Colonic mucosa (tissue), 4 donors: ENCODE measurements at regions not wholly inside any gene's neighbourhood (a gene's known extent, or its start where the extent isn't known, plus 50 kb on each side); places are given as distances from the start of the nearest gene placed in this dataset.

Source experiments
- DNase-seq: peaks from one replicate; pipeline ENCODE4 v3.0.0-alpha.2; 2020
- H3K27ac ChIP-seq: fragments of 200-600 bp; one replicate; pipeline ENCODE4 v1.8.0; 2021
- H3K27me3 ChIP-seq: fragments of 200-600 bp; one replicate; pipeline ENCODE4 v1.8.0; 2021
- H3K36me3 ChIP-seq: fragments of 200-600 bp; one replicate; pipeline ENCODE4 v1.8.0; 2021
- H3K4me1 ChIP-seq: fragments of 200-600 bp; one replicate; pipeline ENCODE4 v1.8.0; 2021; ENCODE audit warnings: mild to moderate bottlenecking
- H3K4me3 ChIP-seq: fragments of 200-600 bp; one replicate; pipeline ENCODE4 v1.8.0; 2021
- H3K9ac ChIP-seq, 2 donors: one replicate each; pipeline ENCODE4 v1.7.0; 2013; ENCODE audit warnings: control low read depth in 2 of 2, low read depth in 2 of 2, low read length in 2 of 2
- H3K9me3 ChIP-seq: fragments of 200-600 bp; one replicate; pipeline ENCODE4 v1.8.0; 2021
- intact Hi-C: fragments of 100-400 bp; cut with DNase I; formaldehyde crosslinking; loops from one replicate; pipeline ENCODE4 v1.14.1; 2022
- TF ChIP-seq, protein P1 (sequence below): fragments of 200-600 bp; IDR thresholded peaks from one replicate; pipeline ENCODE4 v1.8.0; 2022; ENCODE audit warnings: antibody characterized with exemption, mild to moderate bottlenecking
- donor health status: healthy.
- donor health status: DM: no; HTN: no; CAD: no.
- donor health status: DM: no; HTN: no; CAD: no.

DNA sequence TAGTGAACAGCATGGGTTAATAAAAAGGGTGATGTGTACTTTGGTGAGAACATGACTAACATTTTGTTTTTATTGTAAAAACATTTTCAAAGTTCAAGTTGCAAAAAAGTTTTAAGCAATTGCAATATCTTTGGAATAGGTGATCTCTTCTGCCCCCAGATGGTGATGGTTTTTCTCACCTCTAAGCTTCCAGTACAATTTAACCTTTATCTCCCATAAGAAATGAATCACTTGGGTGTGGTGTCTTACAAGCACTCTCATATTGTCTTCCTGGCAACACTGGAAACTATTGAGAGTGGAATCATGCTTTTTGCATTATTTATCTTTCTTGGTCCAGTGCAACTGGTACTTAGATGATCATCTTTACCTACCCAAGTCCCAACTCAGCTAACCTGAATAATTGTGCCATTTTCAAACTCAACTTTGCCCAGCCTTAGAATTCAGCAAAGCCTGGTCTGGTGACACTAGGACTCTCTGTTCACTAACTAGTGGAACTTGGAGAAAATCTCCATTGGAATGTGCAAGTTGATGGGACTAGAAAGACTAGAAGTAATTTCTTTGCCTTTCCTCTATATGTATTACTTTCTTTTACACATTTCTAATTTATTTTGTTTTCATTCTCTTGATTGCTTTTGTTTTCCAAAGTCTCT is 964.7 kb upstream of the ZEB2 start:
- H3K4me3 ChIP-seq = no peak overlapping the region
- H3K27ac ChIP-seq = no peak overlapping the region
- no peaks in the 10 kb centered on the region for H3K36me3 ChIP-seq
- intact Hi-C loops = no loop called here
- DNase-seq = no peak
- H3K9me3 ChIP-seq = no peaks in the 10 kb centered on the region
- no peak overlapping the region for H3K9ac ChIP-seq
- TF ChIP-seq, protein P1, sequence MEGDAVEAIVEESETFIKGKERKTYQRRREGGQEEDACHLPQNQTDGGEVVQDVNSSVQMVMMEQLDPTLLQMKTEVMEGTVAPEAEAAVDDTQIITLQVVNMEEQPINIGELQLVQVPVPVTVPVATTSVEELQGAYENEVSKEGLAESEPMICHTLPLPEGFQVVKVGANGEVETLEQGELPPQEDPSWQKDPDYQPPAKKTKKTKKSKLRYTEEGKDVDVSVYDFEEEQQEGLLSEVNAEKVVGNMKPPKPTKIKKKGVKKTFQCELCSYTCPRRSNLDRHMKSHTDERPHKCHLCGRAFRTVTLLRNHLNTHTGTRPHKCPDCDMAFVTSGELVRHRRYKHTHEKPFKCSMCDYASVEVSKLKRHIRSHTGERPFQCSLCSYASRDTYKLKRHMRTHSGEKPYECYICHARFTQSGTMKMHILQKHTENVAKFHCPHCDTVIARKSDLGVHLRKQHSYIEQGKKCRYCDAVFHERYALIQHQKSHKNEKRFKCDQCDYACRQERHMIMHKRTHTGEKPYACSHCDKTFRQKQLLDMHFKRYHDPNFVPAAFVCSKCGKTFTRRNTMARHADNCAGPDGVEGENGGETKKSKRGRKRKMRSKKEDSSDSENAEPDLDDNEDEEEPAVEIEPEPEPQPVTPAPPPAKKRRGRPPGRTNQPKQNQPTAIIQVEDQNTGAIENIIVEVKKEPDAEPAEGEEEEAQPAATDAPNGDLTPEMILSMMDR = no peak
- no peaks in the 10 kb centered on the region for H3K27me3 ChIP-seq
- H3K4me1 ChIP-seq = no peaks in the 10 kb centered on the region

DNA sequence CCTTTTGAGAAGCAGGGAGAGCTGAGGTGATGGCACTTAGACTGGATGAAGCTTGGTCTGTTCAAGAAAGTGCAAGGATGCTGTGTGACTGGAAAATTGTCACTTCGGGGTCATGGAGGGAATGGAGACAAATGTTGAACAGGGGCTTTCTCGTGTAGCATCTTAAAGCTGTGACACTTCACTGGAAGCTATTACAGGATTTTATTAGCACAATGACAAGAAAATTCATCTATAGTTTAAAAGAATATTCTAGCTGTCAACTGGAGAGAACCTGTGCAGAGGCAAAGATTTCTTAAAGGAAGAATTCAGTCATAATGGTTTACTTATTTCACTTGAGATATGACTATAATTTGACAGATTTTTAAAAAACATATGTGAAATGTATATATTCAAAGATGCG is 963.9 kb upstream of the ZEB2 start:
- Histone ChIP-seq H3K27me3 (no peaks in the 10 kb centered on the region), H3K36me3 (no peaks in the 10 kb centered on the region), H3K4me1 (no peaks in the 10 kb centered on the region), H3K9me3 (no peaks in the 10 kb centered on the region), H3K4me3 (no peak overlapping the region), H3K27ac (no peak overlapping the region), H3K9ac (no peak overlapping the region)
- intact Hi-C loops = no loop called here
- no peak for DNase-seq
- TF ChIP-seq, protein P1 = no peak

DNA sequence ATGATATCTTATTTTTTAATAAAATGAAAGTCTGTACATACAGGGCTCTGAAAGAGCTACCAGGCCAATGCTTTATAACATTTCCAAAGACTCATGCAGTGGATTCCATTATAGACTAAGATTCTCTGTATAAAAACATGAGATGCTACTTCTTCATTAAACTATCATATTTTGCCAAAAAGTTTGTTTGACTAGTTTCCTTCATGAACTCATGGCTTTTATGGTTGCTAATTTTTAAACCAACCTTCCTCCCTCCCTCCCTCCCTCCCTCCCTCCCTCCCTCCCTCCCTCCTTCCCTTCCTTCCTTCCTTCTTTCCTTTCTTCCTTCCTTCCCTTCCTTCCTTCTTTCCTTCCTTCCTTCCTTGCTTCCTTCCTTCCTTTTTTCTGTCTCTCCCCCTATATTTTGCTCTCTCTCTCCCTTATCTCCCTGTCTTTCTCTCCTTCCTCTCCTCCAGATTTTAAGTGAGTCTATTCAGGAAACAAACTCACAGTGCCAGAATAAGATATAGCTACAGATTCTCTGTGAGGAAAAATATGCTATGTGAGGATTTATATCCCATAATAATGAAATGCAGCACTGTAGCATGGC is 961.5 kb upstream of the ZEB2 start:
- H3K4me1 ChIP-seq = no peaks in the 10 kb centered on the region
- no peak for DNase-seq
- H3K9me3 ChIP-seq = no peaks in the 10 kb centered on the region
- no peak overlapping the region for H3K9ac ChIP-seq
- TF ChIP-seq, protein P1 = no peak
- intact Hi-C loops = no loop called here
- H3K27me3 ChIP-seq = no peaks in the 10 kb centered on the region
- H3K4me3 ChIP-seq = no peak overlapping the region
- H3K27ac ChIP-seq = no peak overlapping the region
- H3K36me3 ChIP-seq = no peaks in the 10 kb centered on the region

DNA sequence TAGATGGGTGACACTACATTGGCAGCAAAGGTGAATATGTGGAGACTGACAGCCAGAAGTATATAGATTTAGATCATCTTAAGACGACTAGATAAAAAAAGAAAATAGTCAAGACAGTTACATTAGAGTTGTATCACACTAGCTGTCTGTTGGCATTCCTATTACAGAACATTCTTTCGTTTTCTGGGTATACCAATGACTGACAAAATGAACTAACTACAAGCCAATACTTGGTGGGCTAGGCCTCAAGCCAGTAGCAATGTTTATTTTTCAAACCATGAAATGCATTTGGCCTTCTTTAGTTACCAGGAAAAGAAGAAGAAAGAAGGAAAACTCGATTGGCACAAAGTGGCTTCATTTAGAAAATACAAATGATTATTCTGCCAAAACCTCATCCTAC is 944.9 kb upstream of the ZEB2 start:
- Histone ChIP-seq H3K9me3 (no peaks in the 10 kb centered on the region), H3K4me3 (no peak overlapping the region), H3K36me3 (no peaks in the 10 kb centered on the region), H3K27ac (no peak overlapping the region), H3K27me3 (no peaks in the 10 kb centered on the region), H3K9ac (no peak overlapping the region), H3K4me1 (no peaks in the 10 kb centered on the region)
- DNase-seq = no peak
- TF ChIP-seq, protein P1 = no peak
- intact Hi-C loops = no loop called here

DNA sequence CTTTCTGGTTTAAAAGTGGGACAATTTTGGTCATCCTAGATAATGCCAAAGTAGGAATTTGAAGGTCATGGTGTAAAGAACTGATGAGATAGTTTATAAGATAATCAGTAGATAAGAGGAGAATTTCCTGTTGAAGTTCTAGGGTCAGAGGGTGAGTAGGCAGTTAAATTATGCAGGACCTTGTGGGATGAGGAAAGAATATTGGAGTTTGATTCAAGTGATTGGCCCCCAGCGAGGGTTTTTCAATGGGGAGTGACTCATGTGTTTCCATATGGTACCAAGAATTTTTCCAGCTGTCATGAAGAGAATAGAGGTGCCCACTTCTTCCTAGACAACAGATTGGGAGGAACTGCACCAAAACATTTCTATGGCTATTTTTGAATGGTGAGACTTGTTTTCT is 940.2 kb upstream of the ZEB2 start:
- H3K27ac ChIP-seq = no peak overlapping the region
- no peaks in the 10 kb centered on the region for H3K36me3 ChIP-seq
- intact Hi-C loops = no loop called here
- no peak overlapping the region for H3K4me3 ChIP-seq
- DNase-seq = no peak
- no peaks in the 10 kb centered on the region for H3K4me1 ChIP-seq
- H3K27me3 ChIP-seq = no peaks in the 10 kb centered on the region
- TF ChIP-seq, protein P1 = no peak
- no peak overlapping the region for H3K9ac ChIP-seq
- H3K9me3 ChIP-seq = no peaks in the 10 kb centered on the region
